Ascending aorta (tissue), 2 donors: ENCODE measurements at regions not wholly inside any gene's neighbourhood (a gene's known extent, or its start where the extent isn't known, plus 50 kb on each side); places are given as distances from the start of the nearest gene placed in this dataset.

Source experiments
- DNase-seq, 2 donors: peaks; one replicate each; pipeline ENCODE4 v3.0.0-alpha.2; 2019; ENCODE audit warnings: low spot score in 2 of 2
- H3K27ac ChIP-seq, 2 donors: fragments of 200-600 bp; sonication (generic); one replicate each; pipeline ENCODE4 v1.5.1; 2016 to 2017; ENCODE audit warnings: mild to moderate bottlenecking in 1 of 2
- H3K27me3 ChIP-seq: fragments of 200-600 bp; sonication (generic); one replicate; pipeline ENCODE4 v1.5.1; 2017
- H3K36me3 ChIP-seq, 2 donors: fragments of 200-600 bp; sonication (generic); one replicate each; pipeline ENCODE4 v1.5.1; 2016
- H3K4me1 ChIP-seq, 2 donors: fragments of 200-600 bp; sonication (generic); one replicate each; pipeline ENCODE4 v1.5.1; 2016 to 2017; ENCODE audit warnings: mild to moderate bottlenecking in 1 of 2
- H3K4me3 ChIP-seq, 2 donors: fragments of 200-600 bp; sonication (generic); one replicate each; pipeline ENCODE4 v1.5.1; 2016 to 2017; ENCODE audit warnings: mild to moderate bottlenecking in 1 of 2
- H3K9me3 ChIP-seq, 2 donors: fragments of 200-600 bp; sonication (generic); one replicate each; pipeline ENCODE4 v1.5.1; 2016
- CTCF ChIP-seq, 3 experiments: fragments of 200-600 bp in 2 of 3; fragments of 450-650 bp in 1 of 3; sonication (generic) in 2 of 3; IDR thresholded peaks; one replicate each; pipeline ENCODE4 v1.5.1; 2016 to 2019; ENCODE audit warnings: antibody characterized with exemption in 3 of 3, mild to moderate bottlenecking in 1 of 3, moderate library complexity in 1 of 3
- intact Hi-C: fragments of 100-400 bp; cut with DNase I; formaldehyde crosslinking; loops from one replicate; pipeline ENCODE4 v1.15.1; 2023

DNA sequence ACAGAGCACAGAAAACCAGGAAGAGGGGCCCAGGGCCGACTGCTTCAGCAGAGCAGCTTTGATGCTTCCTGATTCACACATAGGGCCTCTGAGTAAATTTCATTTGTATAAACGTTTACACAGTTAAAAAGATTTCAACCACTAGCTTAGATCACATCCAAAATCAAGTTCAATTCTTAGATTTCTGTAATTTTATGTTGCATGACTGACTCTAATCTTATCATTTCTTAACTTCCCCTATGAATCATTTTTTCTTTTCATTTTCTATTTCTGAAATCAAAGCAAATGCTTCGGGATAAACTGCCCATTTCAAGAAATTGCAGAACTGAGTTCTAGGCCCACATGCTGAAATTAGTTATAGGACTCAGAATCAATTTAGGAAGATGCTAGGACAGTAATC, 224.7 kb downstream of the INHBA start:
- intact Hi-C loops, result loop anchor here (10.0 kb wide), 1 partner anchor 693 kb away; no protein-coding TSS in a partner anchor
- no peak for TF ChIP-seq CTCF (IDR thresholded peaks at IDR 0.05)
- Histone ChIP-seq H3K27ac (peak overlapping the region; percentile 32 to 42), H3K9me3 (no peaks in the 10 kb centered on the region), H3K4me1 (peaks cover 0 to 20% of the 10 kb centered on the region in 2 donors), H3K36me3 (no peaks in the 10 kb centered on the region), H3K27me3 (no peaks in the 10 kb centered on the region), H3K4me3 (no peak overlapping the region)
- no peak for DNase-seq

GRCh38 chr7:41476460-41476803, 226.5 kb downstream of the INHBA start:
- Histone ChIP-seq H3K4me3 (no peak overlapping the region), H3K27me3 (no peaks in the 10 kb centered on the region), H3K27ac (no peak overlapping the region), H3K36me3 (no peaks in the 10 kb centered on the region), H3K4me1 (peaks cover 0 to 30% of the 10 kb centered on the region in 2 donors), H3K9me3 (no peaks in the 10 kb centered on the region)
- no peak for DNase-seq
- TF ChIP-seq CTCF (IDR thresholded peaks at IDR 0.05), result no peak
- intact Hi-C loops, result loop anchor here (10.0 kb wide), 1 partner anchor 692 kb away; no protein-coding TSS in a partner anchor

DNA sequence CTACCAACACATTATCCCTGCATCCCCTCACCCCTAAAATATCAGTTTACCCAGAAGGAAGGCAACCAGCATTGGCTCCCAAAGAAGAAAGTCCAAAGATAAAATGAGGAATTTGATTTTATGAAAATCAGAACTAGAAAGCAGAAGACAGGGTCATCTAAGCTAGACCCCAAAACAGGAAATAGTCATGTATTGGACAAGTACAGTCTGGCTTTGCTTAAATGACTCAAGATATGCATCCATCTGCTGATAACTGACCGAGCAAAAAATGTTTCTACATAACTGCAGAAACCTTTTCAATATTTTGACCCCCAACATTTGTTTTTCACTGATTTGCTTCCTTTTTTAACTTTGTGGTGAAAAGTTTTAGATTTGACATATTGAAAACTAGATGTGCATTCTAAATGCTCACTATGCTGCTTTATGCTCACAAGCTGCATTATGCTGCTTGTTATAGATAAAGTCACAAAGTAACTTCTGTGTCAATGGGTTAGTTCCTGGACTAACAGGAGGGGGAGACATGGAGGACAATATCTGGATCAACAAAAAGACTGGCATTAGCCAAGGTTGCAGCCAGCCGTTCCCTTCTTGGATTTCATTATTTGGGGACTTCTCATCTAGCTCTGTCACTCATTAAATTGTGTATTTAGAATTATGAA, 227.0 kb downstream of the INHBA start:
- Histone ChIP-seq H3K4me1 (peaks cover 0 to 30% of the 10 kb centered on the region in 2 donors), H3K27me3 (no peaks in the 10 kb centered on the region), H3K27ac (no peak overlapping the region), H3K9me3 (no peaks in the 10 kb centered on the region), H3K36me3 (no peaks in the 10 kb centered on the region), H3K4me3 (no peak overlapping the region)
- TF ChIP-seq CTCF (IDR thresholded peaks at IDR 0.05), result no peak
- DNase-seq, result no peak
- intact Hi-C loops, result loop anchor here (10.0 kb wide), 1 partner anchor 691 kb away; no protein-coding TSS in a partner anchor

DNA sequence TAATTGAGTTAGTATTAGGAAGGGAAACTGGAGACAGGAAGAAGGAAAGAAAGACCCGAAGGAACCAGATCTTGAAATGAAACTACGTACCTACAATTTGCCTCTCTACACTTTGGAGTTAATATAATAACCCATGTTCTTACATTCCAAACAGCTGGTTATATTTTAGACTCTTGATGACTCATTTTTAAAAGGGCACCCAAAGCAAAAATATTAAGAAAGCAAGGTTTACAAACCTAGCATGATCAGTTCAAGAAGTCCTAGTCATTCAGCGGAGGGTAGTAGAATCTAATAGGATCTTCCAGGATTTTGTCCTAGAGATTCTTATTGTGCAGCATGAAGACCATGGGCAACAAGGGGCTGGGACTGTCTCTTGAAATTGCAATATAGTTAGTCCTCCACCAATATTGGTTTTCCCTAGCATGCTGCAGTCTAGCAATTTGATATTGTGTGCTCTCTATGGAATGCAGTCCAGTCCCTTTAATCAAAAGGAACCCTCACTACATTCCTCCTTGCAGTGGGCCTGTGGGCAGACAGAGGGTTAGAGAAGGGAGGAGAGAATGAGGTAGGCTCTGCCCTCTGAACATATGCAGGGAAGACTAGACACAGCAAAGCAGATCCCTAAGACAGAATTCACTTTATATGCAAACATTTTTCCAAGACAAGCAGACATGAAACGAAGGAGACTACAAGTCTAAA, 230.3 kb downstream of the INHBA start:
- intact Hi-C loops, result loop anchor here (10.0 kb wide), 1 partner anchor 688 kb away; no protein-coding TSS in a partner anchor
- Histone ChIP-seq H3K36me3 (no peaks in the 10 kb centered on the region), H3K4me3 (peak overlapping the region in 1 of 2 donors; percentile 52), H3K27ac (peak overlapping the region; percentile 55 to 60), H3K4me1 (peaks cover 0 to 16% of the 10 kb centered on the region in 2 donors), H3K9me3 (no peaks in the 10 kb centered on the region), H3K27me3 (no peaks in the 10 kb centered on the region)
- no peak for DNase-seq
- TF ChIP-seq CTCF (IDR thresholded peaks at IDR 0.05), result no peak

- DNase-seq, result no peak
- Histone ChIP-seq H3K4me1 (peaks cover 0 to 10% of the 10 kb centered on the region in 2 donors), H3K9me3 (no peaks in the 10 kb centered on the region), H3K4me3 (no peak overlapping the region), H3K27me3 (no peaks in the 10 kb centered on the region), H3K27ac (no peak overlapping the region), H3K36me3 (no peaks in the 10 kb centered on the region)
- no peak for TF ChIP-seq CTCF (IDR thresholded peaks at IDR 0.05)
- intact Hi-C loops, result loop anchor here (10.0 kb wide), 1 partner anchor 685 kb away; no protein-coding TSS in a partner anchor
Measured at GRCh38 chr7:41470081-41470480, 232.8 kb downstream of the INHBA start.
